H1 (cell line): ENCODE measurements at regions not wholly inside any gene's neighbourhood (a gene's known extent, or its start where the extent isn't known, plus 50 kb on each side); places are given as distances from the start of the nearest gene placed in this dataset.

ENCODE experiments used
- PHF8 ChIP-seq: fragments of 200-600 bp; sonication (generic); conservative IDR thresholded peaks from 2 replicates; pipeline ENCODE4 v1.7.1; 2012; ENCODE audit warnings: low read depth, mild to moderate bottlenecking, inconsistent platforms, low read length, moderate library complexity
- SP2 ChIP-seq: IDR thresholded peaks from 2 replicates; pipeline ENCODE4 v1.6.1; 2012; ENCODE audit warnings: mild to moderate bottlenecking, low read length, inconsistent platforms

DNA sequence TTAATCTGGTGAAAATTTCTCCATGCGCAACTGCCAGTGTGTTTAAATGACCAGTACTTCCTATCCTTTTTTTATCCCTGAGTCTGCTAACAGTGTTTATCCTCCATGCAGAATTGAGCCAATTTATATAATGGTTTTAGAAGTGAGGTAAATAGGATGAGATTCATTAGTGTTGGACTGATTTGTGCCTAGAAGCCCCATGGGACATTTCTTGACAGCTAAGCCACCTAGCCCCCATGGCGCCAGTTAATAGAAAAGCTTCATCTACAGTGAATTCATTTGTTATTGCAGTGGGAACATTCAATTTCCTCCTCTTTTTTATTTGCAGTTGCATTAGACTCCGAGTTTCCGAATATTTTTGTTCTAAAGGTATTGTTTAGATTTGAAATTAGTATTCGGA is 175.6 kb downstream of the ARL6IP6 start (continued):
- TF ChIP-seq SP2 (no peak), PHF8 (no peak)
- TF ChIP-seq, all 59 proteins: peak for 0
